ENCODE measurements at regions not wholly inside any gene's neighbourhood (a gene's known extent, or its start where the extent isn't known, plus 50 kb on each side); places are given as distances from the start of the nearest gene placed in this dataset.
A peak's percentile ranks its signal among the peaks of the same experiment; 100 is the strongest.

GRCh38 chr18:73943763-73944162 lies 203.9 kb downstream of the FBXO15 start:
- no peak for DNase-seq
- peaks cover 19% of the 10 kb centered on the region for H3K27me3 Mint-ChIP-seq (ENCODE audit: unreplicated experiment)
- intact Hi-C loops (cut with micrococcal nuclease; ENCODE audit: unreplicated experiment) = no loop called here
- H3K27ac Mint-ChIP-seq (ENCODE audit: unreplicated experiment) = no peak overlapping the region
- no TSS peak for BruUV-seq (replicated peaks)
- H3K4me1 Mint-ChIP-seq (ENCODE audit: low read depth, unreplicated experiment) = peaks cover 22% of the 10 kb centered on the region
- no peaks in the 10 kb centered on the region for H3K36me3 Mint-ChIP-seq (ENCODE audit: insufficient read depth, unreplicated experiment)
- CTCF ChIA-PET = no interaction called here
- TF ChIP-seq, protein P1, sequence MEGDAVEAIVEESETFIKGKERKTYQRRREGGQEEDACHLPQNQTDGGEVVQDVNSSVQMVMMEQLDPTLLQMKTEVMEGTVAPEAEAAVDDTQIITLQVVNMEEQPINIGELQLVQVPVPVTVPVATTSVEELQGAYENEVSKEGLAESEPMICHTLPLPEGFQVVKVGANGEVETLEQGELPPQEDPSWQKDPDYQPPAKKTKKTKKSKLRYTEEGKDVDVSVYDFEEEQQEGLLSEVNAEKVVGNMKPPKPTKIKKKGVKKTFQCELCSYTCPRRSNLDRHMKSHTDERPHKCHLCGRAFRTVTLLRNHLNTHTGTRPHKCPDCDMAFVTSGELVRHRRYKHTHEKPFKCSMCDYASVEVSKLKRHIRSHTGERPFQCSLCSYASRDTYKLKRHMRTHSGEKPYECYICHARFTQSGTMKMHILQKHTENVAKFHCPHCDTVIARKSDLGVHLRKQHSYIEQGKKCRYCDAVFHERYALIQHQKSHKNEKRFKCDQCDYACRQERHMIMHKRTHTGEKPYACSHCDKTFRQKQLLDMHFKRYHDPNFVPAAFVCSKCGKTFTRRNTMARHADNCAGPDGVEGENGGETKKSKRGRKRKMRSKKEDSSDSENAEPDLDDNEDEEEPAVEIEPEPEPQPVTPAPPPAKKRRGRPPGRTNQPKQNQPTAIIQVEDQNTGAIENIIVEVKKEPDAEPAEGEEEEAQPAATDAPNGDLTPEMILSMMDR (IDR thresholded peaks at IDR 0.05; ENCODE audit: unreplicated experiment) = no peak
- no peaks in the 10 kb centered on the region for H3K9me3 Mint-ChIP-seq (ENCODE audit: low read depth, unreplicated experiment)
- H3K4me3 Mint-ChIP-seq (ENCODE audit: low read depth, unreplicated experiment) = no peak overlapping the region

DNA sequence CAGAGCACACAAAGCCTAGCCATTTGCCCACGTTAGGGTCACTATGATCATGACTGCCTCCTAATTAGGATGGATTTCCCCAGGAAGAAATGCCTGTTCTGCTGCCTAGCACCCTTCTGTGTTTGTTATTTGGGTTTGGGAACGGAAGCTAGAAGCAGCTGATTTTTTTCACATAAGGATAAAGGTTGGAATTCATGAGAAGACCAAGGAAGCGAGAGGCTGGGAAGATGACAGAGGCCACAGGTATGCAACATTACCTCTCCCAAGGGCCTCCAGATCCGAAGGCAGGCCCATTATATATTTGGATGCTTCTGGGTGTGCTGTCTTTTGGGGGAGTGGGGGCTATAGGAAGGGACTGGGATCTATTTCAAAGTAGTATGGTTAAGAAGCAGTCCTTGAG lies 204.7 kb downstream of the FBXO15 start:
- CTCF ChIA-PET = no interaction called here
- Mint-ChIP-seq H3K4me3 (ENCODE audit: low read depth, unreplicated experiment) (no peak overlapping the region), H3K27me3 (ENCODE audit: unreplicated experiment) (peaks cover 20% of the 10 kb centered on the region), H3K36me3 (ENCODE audit: insufficient read depth, unreplicated experiment) (no peaks in the 10 kb centered on the region), H3K4me1 (ENCODE audit: low read depth, unreplicated experiment) (peaks cover 14% of the 10 kb centered on the region), H3K9me3 (ENCODE audit: low read depth, unreplicated experiment) (no peaks in the 10 kb centered on the region), H3K27ac (ENCODE audit: unreplicated experiment) (no peak overlapping the region)
- BruUV-seq (replicated peaks) = no TSS peak
- intact Hi-C loops (cut with micrococcal nuclease; ENCODE audit: unreplicated experiment) = no loop called here
- DNase-seq = no peak
- TF ChIP-seq, protein P1 (IDR thresholded peaks at IDR 0.05; ENCODE audit: unreplicated experiment) = no peak

GRCh38 chr18:73942081-73942625 lies 205.5 kb downstream of the FBXO15 start:
- Mint-ChIP-seq H3K36me3 (ENCODE audit: insufficient read depth, unreplicated experiment) (no peaks in the 10 kb centered on the region), H3K4me3 (ENCODE audit: low read depth, unreplicated experiment) (no peak overlapping the region), H3K4me1 (ENCODE audit: low read depth, unreplicated experiment) (peaks cover 5% of the 10 kb centered on the region), H3K9me3 (ENCODE audit: low read depth, unreplicated experiment) (peaks cover 4% of the 10 kb centered on the region), H3K27ac (ENCODE audit: unreplicated experiment) (no peak overlapping the region), H3K27me3 (ENCODE audit: unreplicated experiment) (peaks cover 20% of the 10 kb centered on the region)
- BruUV-seq (replicated peaks) = no TSS peak
- TF ChIP-seq, protein P1 (IDR thresholded peaks at IDR 0.05; ENCODE audit: unreplicated experiment) = no peak
- CTCF ChIA-PET = no interaction called here
- peak; percentile 20 for DNase-seq
- intact Hi-C loops (cut with micrococcal nuclease; ENCODE audit: unreplicated experiment) = no loop called here

GRCh38 chr18:73940721-73941120 lies 206.9 kb downstream of the FBXO15 start:
- peaks cover 4% of the 10 kb centered on the region for H3K9me3 Mint-ChIP-seq (ENCODE audit: low read depth, unreplicated experiment)
- no peak for DNase-seq
- intact Hi-C loops (cut with micrococcal nuclease; ENCODE audit: unreplicated experiment) = no loop called here
- H3K4me1 Mint-ChIP-seq (ENCODE audit: low read depth, unreplicated experiment) = no peaks in the 10 kb centered on the region
- TF ChIP-seq, protein P1 (IDR thresholded peaks at IDR 0.05; ENCODE audit: unreplicated experiment) = no peak
- BruUV-seq (replicated peaks) = no TSS peak
- H3K27ac Mint-ChIP-seq (ENCODE audit: unreplicated experiment) = no peak overlapping the region
- H3K27me3 Mint-ChIP-seq (ENCODE audit: unreplicated experiment) = peaks cover 20% of the 10 kb centered on the region
- H3K36me3 Mint-ChIP-seq (ENCODE audit: insufficient read depth, unreplicated experiment) = no peaks in the 10 kb centered on the region
- CTCF ChIA-PET = no interaction called here
- H3K4me3 Mint-ChIP-seq (ENCODE audit: low read depth, unreplicated experiment) = no peak overlapping the region

Data from Calu3 (cell line).